CMK (cell line): ENCODE measurements at regions not wholly inside any gene's neighbourhood (a gene's known extent, or its start where the extent isn't known, plus 50 kb on each side); places are given as distances from the start of the nearest gene placed in this dataset.
"Not testable (repeated sequence)": the region's sequence is repeated elsewhere in the genome, so short reads cannot be mapped to it uniquely, and the experiment has no call there.

Experiments
- DNase-seq: peaks from one replicate; pipeline ENCODE4 v3.0.0-alpha.2; 2010; ENCODE audit warnings: low read depth

DNA sequence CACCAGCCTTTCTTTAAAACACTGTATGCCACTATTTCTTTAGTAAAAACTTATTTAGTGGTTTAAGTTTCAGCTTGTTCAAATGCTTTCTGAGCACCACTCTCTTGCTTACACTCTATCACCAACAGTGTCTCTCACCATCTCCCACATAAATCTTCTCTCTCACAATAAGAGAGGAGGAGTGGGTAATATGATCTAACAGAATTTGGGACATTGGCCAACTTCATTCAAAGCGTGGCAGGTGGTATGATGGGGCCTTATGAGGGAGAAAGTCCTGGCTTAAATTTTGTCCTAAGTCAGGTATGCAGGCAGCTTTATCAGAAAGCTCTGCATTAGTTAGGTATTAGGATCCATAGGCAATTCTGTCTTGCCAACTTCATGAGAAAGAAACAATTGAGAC is 1132.5 kb downstream of the TUSC7 start:
- DNase-seq = no peak

DNA sequence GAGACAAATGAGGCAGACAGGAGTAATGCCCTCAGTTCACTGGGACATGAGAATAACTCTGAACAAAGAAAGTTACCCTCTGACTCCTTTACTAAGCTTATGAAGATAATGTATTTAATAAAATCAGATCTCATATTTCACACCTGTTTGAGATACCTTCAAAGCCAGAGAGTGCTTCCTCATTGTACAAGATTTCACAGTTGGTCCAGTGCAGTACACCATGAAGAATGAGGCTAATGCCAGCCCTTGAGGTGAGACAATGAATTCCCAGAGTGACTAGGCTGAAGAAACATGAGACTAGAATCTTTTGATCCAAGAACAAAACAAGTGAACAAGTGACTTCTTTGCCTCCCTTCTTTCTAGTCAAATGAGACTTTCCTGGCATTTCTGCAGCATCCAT is 1133.8 kb downstream of the TUSC7 start:
- no peak for DNase-seq

DNA sequence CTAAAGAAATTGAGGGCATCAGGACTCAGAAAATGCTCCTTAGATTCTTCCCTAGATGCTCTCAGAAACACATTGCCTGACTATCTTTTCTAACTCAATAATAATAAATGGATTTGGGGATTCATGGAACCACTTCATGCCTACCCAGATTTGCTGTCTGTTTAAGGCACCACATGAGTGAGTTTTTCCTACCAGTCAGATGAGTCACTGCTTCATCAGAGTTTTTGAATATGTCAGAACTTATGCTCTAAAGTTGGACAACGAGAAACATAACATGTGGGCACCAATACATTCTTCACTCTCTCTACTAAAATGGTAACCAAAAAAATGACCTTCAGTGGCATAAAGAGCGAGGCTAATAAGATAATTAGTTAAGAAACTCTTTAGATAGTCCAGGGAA is 1135.1 kb downstream of the TUSC7 start:
- no peak for DNase-seq

DNA sequence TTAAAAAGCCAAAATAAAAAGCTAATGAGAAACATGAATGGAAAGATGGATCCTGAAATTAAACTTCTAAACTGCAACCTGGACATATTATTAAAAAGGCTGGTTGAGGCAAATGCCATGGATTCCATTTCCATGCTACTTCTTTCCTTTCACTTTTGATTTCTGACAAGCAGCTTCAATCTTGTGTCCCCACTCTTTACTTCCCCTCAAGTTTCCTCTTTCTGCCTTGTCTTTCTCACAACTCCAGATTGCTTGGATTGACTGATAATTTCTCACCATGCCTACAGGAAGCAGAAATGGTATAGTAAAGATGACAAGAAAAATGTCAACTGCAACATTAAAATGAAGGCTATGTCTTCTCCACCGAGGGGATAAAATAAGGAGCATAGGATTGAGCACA is 1136.7 kb downstream of the TUSC7 start:
- no peak for DNase-seq

DNA sequence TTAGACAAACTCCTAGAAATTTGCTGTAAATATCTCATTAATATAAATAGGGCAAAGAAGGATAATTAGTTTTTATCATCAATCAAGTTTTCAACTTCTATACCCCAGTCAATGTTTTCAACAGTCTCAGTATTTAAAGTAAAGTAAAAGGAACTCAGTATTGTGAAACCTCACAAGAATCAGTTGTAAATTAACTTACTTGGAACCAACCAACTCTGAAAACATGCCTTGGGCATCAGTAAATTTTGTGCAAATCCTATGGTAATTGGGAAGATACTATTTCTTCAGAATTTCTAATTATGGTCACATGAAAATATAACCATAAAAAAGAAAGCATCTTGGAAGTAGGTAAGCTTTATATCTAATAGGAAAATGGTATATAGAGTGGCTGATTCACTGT is 1139.0 kb downstream of the TUSC7 start:
- no peak for DNase-seq

DNA sequence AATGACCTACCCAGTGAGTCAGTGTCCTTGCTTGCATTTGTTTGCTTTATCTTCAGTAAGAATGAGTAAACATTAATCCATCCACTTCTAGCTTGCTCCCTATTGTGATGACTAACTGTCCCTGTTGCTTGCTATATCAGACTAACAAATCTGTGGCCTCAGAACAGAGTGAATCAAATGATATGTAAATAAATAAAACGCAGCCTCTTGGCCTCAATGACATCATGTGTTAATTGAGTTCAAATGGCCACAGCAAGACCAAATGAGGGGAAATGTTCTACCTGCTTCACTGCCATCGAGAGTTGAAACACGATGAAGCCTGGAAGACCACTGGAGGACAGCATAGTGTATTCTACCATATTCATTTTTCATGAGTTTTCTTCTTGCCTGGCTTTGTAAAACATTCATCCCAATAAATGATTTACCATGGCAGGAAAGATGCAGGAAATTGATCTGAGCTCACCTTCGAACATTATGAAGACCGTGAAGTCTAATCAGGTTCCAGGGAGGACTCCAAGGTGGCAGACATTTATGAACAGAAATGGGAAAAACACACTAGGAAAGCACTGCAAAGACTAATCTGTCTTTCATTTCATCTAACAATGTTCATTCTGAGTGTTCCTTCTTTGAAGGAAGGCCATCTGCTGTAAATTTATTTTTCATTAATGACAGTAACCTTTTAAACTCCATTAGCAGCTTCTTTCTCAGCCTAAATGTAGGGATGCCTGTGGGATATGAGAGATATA is 1144.5 kb downstream of the TUSC7 start:
- no peak for DNase-seq

DNA sequence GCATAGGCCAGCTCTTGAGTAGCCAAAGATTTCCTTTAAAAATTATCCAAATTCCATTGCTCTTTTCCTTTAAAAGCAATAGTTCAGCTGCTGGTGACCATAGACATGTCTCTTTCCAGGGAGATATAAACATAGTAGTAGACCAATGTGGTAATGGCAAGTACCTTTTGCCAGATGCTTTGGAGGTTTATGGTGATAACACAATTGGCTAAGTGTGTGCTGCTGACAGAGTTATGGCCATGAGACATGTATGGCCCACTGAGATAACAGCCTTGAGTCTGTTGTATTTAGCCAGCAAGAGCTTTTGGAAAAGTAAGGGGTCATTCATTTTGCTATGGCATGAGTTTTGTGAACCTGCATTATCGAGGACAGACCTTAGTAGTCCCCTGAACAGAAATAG is 1146.8 kb downstream of the TUSC7 start:
- no peak for DNase-seq

DNA sequence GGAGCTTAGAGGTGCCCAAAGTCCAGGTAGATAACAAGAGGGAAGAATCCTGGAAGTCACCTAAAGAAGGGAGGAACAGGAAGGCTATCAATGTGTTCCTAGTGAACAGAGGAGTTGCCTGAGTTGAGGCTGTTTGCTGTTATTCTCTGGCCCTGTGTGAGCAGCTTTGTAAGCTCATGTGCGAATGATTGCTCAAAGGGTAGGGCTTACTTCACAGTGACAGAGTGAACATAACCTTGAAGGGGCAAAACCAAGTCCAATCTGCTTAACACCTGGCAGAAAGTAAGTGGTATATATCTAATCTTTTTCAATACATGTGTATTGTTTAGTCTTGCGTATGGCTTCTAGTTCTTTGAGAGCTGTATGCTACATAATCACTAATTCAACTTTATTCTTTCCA is 1153.6 kb downstream of the TUSC7 start:
- no peak for DNase-seq

DNA sequence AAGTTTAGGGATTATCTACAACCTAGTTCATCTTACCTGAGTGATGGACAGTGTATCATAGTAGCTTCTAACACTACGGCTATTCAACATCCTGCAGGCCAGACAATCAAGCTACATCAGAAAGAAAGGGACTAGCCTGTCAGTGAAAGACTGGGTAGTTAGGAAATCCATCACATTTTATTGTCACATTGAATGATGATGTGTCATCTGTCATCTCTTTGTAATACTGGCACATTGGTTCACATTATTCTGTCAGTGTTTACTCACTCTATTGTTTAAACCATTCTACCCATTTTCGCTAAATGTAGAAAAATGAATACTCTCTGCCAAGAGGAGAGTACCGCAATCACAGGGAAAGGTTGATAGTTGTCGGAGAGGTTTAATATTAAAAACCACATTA is 1155.8 kb downstream of the TUSC7 start:
- no peak for DNase-seq

DNA sequence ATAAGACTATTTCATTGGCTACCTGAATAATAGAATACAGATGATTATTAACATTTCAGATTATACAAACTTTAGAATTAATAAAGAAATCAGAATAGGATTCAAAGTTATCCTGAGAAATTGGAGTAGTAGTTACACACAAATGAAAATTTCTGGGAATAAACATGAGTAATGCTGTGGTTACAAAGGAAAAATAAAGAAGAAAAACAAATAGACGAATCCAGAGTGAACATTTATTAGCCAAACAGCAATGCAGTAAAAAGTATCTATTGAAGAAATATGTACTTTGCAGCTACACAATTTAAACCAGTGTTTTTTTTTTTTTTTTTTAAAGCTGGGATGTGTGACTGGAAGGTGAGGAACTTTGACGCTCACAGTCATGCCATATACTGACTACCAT is 1159.2 kb downstream of the TUSC7 start:
- no peak for DNase-seq

DNA sequence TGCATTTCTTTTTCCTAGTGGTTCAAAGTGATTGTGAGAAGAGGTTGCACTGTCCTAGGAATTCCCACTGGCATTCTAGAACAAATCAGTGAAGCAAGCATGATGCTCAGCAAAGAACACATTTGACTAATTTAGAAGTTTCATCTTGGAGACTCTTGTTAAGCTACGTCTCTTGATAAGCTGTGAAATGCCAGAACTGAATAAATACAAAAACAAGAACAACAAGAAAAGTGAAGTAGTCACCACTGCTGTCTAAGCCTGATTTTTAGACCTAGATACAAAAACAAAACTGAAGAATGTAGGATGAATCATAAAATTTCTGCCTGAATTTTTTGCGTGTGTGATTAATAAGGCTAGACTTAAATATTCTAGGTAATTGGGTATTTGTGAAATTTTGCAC is 1162.4 kb downstream of the TUSC7 start:
- DNase-seq = no peak

DNA sequence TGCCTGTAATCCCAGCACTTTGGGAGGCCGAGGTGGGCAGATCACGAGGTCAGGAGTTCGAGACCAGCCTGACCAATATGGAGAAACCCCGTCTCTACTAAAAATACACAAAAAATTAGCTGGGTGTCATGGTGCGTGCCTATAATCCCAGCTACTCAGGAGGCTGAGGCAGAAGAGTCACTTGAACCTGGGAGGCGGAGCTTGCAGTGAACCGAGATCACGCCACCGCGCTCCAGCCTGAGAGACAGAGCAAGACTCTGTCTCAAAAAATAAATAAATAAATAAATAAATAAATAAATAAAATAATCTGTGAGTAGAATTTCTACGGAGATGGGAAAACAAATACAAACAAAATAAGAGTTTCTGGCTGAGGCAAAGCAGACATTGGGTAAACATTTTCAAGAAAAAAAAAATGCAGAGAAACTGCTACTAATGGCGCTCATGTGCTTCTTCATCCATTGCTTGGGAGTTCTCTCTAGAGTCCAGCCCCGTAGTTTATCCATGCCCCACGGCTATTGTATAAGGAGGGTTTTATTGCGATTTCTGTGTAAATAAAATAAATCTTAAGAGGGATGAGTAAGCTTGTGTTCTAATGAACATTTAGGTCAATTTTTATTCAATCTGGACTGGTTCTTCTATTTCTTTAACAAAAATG is 1161.9 kb downstream of the IGSF11 start:
- DNase-seq = not testable (repeated sequence)

DNA sequence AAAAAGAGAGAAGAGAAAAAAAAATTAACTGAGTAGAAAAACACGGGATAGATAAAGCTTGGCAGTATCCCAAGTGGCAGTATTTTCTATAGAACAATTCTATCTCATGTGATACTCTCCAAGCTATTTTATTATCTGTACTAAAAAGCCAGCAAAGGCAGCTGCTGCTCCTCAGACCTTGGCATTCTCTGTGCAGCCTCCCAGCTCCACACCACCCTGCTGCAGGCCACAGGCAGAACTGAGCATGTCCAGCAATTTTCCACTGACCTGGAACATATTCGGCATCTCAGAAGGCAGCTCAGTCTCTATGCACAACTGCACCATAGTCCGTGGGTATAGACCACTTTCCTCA is 1161.4 kb downstream of the IGSF11 start:
- no peak for DNase-seq

DNA sequence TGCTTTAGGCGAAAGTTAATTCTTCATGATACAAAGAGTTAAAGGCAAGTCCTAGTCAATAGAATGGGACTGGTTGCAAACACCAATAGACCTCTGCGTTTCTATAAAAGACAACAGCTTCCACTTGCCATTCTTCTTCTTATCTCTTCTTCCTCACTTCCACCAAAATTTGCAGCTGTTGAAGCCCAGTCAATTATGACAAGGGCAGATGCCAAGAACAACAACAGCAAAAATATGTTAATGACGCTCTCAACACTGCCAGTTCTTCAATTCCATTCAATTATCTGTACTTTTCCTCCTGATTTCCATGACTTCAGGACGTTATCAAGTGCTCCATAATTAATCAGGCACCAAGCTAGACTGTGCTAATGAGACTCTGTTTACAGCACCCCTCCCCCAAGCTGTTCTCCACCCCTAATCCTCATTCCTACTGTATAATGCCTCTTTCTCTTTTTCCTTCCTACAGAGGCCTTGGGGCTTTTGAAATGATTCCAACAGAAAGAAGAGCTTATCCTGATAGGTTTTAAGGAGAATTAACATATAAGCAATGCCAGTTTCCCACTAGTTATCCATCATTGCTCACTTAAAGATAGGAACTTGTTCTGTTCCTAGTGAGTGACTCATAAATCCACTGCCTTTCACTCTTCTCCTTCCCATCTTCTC is 1160.5 kb downstream of the IGSF11 start:
- DNase-seq = no peak

DNA sequence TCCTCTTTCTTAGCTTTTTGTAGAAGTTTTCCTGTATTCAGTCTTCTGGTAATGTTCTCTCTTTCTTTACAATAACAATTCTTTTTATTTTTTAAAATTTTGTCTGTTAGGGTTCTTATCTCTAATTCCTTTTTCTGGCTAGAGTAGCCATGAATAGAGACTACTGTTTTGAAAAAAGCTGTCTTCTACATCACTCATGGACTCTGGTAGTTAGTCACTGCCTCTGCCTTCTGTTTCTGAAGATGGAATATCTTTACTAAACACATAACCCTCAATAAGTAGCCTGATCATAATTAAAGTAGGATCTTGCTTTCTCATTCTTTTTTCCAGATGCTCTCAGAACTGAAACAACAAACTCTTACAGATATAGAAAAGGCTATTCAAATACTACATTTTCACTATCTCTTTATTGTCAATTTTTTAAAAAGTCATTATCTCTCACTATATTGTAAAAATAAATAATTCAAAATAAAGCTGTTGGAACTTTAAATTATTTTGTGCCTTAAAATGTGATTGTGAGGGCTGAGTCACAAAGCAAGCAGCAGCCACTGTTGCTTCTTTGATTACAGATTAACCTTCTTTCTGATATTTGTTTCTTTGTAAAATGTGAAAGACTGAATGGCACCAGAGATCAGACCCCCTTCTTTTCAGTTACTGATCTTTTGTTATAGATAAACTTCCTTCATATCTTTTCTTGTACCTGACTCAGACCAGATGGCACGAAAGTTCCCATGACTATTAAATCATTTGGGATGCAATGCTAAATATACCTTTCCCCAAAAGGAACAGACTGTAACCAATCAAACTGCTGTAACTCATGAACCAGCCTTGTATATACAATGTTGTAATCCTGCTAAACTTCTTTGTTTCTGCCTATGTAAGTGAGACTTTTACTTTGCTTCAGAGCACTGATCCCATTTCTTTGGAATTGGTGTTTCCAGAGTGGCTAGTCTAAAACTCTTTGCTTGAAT is 1159.5 kb downstream of the IGSF11 start:
- no peak for DNase-seq

DNA sequence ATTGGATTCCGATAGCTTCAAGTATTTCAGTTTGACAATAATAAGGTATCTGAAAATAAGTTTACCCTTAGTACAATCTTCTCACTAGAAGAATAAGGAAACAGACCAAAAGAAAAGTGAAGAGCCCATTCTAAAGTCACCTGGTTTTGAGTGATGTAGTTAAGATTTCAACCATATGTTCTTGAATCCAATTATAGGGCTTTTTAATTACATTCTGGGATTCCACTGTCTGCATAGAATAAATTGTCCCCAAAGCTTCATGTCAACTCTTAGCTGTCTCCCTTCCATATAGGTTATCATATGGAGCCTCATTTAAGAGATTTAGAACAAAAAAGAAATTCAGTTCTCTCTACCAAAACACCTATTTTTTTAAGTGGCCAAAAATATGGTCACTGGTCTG is 1158.8 kb downstream of the IGSF11 start:
- DNase-seq = no peak

DNA sequence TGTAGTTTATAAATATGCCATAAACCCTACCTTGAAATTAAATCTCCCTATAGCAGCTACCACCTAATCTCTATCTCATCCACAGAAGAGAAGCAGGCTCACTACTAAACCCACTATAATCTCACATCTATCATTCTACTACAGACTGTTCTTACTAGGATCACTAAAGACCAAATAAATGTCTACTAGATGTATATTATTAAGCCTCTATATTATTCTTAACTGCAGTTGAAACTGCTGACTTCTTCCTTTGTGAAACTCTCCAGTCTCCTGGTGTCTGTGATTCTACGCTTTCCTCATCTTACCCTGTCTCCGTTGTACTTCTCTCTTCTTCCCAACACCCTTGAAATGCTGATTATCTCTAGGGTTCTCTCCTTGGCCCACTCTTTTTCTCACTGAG is 1154.0 kb downstream of the IGSF11 start:
- DNase-seq = no peak

DNA sequence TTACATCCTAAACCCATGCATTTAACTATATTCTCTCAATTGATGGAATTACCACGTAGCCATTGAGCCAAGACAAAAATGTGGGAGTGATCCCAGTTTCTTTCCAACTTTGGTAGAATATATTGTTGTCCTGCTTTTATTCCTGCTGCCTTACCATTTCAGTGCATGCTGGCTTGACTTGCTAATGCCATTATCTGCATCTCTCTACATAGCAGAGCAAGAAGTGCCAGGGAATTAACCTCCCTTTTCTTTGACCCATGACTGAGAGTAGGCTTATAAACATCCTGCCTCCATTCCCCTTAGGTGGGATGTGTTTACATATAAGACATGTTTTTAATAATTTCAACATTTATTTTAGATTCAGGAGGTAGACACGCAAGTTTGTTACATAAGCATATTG is 1153.4 kb downstream of the IGSF11 start:
- no peak for DNase-seq

DNA sequence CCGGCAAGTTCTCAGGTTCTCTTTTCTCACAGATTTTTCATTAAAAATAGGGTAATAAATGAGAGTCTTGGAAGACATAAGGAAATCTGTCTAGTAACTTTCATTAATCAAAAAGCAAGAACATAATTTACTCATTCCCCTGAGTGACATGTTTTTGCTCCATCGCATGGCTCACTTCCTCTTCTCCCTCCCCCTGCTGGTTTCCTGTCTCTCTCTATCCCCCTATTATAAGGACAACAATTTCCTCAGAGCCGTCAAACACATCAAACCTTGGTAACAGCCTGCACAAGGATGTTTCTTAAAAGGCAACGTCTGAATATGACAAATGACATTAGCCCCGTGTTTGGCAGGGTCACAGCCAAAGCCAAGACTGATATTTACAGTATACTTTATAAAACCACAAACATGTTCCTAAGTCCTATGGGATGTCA is 1149.6 kb downstream of the IGSF11 start:
- no peak for DNase-seq

DNA sequence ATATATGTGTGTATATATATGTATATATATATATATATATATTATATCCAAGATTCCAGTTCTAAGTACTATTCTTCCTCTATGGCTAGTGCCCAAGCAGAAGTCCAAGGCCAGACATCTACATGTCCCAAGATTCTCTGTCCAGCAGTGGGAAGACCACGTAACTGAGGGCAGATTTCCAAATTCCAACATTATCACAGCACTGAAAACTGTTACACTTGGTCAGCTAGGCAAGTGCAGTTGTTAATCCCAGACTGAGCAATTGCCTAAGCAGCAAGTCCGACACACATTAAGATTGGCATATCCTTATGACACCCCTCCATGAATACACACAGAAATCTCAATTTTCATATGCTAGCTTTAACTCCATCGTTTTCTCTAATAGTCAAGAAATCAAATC is 1148.5 kb downstream of the IGSF11 start:
- no peak for DNase-seq

DNA sequence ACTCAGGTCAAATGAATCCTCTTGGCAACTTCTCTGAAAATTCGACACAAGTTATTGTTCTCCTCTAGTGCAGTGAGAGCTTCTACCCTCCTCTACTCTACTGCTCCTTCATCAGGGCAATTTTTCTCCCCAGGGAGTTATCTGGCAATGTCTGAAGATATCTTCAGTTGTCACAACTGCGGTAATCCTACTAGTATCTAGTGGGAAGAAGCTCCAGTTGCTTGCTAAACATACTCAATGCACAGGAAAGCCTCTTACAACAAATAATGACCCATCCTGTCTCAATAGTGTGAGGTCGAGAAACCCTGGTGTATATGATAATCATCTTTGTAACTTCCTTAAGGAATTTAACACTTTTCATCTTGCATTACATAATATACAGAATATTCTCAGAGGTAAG is 1147.6 kb downstream of the IGSF11 start:
- no peak for DNase-seq

DNA sequence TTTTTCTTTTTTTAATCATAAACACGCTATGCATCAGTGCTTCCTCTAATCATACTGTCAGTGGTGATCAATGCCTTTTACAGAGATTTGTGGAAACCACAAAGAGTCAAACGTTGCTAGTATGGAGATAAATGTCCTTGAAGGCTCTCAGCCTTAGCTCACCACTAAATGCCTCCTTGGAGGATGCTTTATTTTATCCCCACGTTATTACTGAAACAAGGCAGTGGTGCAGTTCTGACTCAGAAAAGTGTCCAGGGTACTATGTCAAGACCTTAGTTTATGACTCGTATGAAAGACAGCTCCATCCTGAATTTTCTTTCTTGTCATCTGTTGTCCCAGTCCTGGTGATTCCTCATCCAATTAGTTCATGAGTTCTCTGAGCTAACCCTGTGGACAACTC is 1146.7 kb downstream of the IGSF11 start:
- DNase-seq = no peak
